Hippocampal formation (tissue), 2 donors: ENCODE measurements at regions not wholly inside any gene's neighbourhood (a gene's known extent, or its start where the extent isn't known, plus 50 kb on each side); places are given as distances from the start of the nearest gene placed in this dataset.

ENCODE experiments used
- DNase-seq, 2 donors: peaks; one replicate each; lab custom pipeline; 2025; lab: John Stamatoyannopoulos, UW

DNA sequence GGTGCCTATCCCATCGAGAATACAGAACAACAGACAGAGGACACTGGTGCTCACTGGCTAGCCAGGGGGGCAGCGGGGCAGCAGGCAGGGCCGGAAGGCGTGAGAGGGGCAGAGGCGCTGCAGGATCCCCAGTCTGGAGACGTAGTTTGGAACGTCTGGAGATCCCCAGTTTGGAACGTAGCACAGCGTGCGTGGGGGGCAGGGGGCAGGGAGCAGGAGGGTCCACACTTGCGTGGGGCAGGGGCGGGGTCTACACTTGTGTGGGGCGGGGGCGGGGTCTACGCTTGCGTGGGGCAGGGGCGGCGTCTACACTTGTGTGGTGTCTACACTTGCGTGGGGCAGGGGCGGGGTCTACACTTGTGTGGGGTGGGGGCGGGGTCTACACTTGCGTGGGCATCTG, 107.2 kb downstream of the DACT2 start:
- DNase-seq = no peak

DNA sequence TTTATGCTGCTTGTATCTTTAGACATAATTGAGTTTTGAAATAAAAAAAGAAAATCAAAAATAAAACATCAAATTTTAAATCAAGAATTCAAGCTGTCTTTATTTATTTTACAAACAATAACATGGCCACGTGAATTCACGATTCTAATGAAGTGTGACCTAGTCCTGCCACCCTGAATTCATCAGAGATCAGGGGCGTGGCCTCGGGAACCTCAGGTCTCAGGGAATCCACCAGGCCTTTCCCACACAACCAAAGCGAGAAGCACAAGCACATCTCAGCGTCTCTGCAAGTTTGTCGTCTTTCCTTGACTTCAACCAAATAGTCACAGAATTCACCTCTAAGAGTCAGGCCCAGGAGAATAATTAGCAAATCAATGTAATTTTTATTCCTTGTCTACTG, 107.9 kb downstream of the DACT2 start:
- no peak for DNase-seq

DNA sequence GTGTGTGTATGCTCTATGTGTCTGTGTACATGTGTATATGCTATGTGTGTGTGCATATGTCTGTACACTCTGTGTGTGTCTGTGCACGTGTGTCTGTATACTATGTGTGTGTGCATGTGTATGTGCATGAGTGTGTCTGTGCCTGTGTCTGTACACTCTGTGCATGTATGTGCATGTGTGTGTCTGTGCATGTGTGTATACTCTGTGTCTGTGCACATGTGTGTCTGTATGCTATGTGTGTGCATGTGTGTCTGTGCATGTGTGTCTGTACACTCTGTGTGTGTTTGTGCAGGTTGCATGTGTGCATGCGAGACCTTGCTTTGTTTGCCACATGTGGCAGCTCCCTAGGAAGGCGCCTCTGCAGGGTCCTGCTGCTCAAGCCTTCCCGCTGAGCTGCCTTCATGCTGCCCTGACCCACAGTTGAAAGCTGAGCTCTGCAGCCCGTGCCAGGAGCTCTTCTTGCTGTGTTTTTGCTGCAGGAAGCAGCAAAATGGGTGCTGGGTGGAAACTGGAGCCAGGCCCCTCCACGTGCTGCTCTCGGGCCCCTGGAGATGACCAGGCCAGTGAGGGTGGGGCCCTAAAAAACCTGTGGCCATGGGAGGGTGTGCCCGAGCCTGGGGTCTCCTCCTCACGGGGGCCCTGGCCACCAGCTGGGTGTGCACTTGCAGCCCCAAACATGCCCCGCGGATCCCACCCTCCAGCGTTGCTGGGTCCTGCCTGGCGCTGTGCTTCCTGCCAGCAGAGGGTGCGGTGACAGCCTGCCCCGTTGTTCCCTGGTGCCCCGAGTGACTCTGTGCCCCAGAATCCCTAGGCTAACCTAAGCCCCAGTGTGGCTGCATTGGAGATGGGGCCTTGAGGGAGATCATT, 109.1 kb downstream of the DACT2 start:
- DNase-seq = no peak

DNA sequence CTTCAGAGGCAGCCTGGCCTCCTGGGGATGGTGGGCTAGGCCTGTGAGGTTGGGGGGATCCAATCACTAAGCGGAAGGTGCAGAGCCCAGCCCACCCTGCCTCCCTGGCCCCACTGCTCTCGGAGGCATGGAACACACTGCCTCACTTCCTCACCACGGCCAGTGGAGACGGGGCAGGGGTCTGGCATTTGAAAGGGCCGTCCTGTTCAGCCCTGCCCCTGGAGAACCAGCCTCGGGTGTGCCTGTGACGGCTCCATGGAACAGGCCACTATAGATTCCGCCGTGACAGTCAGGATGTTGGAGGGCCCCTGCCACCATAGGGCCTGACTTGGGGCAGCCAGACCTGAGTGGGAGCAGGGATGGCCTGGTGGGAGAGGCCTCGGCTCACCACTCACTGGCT, 110.2 kb downstream of the DACT2 start:
- DNase-seq = no peak

DNA sequence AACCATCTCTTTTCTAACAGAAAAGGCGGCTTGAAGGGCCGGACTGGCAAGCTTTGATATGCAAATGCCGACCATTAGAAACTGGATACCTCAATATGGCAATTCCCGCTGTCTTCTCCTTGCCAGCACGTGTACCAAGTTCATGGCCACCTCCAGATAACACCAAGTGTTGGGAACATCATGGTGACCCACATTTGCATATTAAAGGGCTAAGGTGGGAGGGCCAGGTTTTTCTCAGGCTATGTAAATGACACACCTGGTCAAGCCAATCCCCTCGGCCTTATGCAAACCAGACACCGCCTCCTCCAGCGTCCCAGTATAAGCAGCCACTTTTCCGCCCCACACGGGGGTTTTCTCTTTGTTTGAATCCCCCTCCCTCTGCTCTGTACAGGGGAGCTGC, 110.7 kb downstream of the DACT2 start:
- DNase-seq = no peak

DNA sequence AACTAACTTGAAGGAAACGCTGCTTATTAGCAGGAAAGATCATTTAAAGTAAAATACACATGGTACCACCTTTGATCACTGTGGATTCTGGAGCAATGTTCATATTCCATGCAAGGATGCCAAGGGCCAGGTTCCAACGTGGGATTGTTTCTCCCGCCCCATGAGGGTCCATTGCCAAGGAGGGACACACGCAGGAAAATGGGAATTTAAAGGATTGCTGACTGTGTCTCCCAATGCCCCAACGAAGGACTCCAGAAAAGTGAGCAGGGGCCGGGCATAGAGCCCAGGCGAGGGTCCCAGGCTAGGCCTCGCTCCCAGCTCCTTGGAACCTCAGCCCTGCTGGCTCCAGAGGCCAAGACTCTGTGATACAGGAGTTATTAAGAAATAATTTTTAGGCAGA, 111.2 kb downstream of the DACT2 start:
- no peak for DNase-seq

DNA sequence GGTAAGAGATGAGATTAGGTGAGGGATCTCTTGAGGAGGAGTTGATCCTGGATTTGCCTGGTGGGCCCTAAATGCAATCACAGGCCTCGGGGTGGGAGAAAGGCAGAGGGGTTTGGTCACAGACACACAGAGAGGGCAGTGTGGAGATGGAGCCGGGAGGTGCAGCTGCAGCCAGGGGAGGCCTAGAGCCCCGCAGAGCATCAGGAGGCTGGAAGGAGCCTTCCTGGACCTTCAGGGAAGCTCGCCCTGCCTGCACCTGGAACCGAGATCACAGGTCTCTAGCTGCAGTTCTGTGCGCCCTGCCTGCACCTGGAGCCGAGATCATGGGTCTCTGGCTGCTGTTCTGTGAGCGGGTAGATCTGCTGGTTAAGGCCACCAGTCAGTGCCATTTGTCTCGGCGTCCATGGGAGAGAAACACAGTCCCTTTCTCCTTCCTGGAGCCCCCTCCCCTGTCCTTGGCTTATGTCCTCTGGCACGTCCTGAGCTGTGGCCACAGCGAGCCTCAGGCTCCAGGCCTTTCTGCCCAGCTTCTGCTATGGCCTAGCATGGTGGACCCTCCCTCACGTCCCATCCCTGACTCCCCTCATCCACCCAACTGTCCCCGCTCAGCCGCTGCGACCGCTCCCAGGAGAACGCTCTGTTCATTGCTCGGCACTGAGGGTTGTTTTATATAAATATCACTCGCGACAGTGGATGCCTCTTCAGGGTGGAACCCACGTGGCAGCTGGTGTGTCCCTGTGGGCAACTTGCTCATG, 112.0 kb downstream of the DACT2 start:
- DNase-seq = no peak

DNA sequence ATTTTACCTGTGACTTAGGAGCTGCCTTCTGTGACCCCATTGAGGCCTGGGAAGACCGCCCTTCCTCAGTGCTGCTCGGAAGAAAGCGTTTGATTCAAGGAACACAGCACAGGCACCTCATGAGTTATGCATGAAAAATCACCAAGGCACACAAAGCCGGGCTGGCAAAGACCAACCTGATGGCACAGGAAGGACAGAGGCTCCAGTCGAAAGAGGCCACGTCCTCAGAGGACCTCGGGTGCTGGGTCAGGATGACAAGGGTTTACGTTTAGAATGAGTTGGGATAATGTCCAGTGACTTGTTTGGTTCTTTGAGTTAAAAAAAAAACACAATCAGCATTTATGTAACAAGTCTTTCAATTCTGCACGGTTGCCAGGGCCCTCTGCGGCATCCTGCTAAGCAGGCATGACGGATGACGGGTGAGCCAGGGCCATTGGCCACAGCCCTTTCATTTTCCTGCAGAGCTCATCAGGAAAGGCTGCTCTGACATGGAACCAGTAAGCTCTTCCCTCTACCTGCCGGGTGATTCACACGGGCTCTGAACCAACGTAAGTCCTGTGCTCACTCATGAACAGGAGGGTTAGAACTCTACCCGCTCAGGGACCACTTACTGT, 112.8 kb downstream of the DACT2 start:
- no peak for DNase-seq

DNA sequence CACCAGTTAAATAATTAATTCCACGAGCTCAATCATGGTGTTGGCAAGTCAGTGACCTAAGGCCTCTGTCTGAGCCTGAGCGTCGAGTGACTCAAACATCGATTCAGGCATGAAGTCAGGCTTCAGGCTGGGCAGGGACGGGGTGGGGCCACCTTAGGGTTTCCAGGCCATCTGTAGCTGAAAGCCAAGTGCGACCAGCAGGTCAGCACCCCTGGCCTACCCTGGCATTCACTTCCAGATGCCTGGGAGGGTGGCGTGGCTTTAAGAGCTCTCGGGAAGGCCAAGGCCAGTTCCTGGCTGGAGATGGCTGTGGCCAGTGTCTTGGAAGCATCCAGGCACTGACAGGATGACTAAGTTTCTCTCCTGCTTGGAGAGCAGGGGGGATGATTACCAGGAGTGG, 113.4 kb downstream of the DACT2 start:
- DNase-seq = no peak

DNA sequence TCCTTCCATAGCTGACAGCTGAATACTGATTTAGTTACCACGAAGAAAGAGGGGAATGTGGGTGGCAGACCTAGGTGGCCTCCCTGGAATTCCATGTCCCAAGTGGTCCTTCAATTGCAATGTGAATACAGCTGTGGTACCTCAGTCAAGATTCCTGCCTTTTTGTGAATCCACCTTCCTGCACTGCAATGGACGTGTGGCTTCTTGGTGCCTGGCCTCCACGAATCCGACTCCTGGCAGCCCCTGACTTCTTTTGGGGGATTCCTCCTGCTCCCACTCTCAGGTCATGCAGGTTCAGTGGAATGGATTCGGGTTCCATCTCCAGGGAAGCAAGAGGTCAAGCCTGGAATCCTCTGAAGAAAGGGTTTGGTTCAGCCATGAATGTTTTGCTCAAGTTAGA, 117.8 kb downstream of the DACT2 start:
- DNase-seq = no peak

DNA sequence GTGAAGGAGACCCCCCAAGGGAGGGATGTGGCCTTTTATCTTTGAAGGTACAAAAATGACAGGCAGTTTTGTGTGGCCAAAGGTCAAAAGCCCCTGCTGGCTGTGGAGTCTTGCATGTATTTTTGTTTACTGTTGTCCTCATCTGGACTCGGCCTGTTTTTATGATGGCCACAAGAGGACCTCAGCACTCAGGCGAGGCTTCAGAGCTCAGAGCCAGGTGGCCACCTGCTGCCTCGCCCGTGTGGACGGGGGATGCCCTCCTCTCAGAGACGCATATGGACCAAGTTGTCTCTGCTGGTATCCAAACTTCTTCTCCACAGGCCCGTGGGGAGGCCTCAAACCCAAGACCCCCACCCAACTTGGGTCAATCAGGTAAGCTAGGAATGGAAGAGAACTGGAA, 118.2 kb downstream of the DACT2 start:
- no peak for DNase-seq

DNA sequence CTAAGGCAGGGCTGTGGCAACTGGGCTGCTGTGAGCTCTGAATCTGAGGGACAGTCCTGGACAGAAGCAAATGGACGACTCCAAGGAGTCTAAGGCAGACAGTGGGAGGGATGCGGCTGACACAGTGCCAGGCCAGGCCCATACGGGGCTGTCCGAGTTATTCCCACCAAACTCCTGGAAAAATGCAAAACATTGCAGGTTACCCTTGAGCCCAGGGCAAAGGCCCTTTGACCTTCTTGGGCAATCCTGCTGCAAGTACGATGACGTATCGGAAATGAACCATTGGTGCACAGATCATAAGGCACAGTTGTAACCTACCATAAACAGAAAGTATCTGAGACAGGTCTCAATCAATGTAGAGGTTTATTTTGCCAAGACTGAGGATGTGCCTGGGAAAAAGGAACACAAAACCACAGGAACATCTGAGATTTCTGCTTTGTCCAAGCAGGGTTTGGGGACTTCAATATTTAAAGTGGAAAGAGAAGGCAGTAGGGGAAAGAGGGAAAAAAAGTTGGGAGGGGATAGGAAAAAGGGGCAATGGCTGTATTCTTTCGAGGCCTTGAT, 118.9 kb downstream of the DACT2 start:
- no peak for DNase-seq

DNA sequence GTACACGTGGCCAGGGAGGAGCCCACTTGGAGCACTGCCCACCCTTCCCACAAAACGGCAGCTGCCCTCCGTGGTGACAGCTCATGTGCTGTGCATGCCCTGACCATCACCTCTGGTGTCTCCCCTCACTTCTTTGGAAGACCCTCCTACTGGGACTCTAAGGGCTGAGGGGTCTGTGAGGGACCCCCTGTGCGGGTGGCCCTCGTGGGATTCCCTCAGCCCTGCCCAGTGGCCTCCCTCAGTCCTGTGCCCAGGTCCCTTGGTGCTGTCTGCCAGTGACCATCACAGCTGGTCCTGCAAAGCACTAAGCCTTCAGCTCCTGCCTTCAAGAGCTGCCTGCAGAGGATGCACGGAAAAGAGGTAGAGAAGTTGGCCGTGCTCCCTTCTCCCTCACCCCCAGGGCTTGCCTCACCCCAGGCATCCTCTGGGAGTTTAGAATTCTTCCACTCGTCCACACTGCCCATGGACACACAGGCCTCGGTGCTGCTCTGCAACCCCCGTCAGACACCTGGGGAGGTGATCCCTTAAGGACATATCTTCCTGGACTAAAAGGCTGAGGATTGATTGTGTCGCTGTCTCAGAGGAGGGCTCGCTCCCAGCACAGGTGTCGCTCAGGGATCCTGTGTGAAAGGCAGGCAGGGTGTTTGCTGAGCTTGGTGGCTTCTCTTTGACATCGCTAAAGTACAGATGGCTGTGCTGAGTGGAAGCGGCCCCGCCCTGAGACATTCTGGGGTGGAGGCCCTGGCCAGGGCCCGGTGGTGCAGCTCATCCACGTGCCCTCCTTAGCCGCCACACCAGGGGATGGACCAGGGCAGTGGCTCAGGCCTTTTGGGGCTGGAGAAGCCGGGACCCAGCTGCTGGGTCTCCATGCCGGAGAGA, 119.5 kb upstream of the FRMD1 start:
- no peak for DNase-seq

DNA sequence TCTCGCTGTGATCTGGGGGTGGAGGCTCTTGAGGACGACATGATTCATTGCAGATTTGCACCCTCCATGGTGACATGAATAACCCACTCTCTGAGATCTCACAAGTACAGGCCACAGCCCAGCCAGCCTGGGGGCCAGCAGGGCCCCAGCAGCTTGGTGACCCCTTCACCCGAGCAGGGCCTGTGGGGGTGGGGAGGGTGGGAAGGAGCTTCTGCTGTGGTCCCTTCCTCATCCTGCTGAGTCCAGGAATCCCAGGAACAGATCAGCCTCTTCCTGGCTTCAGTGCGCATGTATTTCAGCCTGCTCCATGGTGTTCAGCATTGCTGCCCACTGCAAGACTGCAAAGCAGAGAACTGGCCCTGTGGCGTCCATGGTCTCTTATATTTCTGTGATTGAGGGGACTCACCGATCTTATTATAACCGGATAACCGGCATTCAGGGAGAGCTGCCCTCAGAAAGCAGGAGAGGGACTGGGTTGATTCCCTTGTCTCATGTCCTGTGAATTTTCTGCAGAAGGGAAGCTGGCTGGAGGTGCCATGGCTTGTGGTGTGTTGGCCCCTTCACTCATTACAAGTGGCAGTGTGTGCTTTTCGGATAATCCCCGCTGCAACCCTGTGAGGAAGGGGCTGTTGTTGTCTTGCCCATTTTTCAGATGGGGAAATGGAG, 118.8 kb upstream of the FRMD1 start:
- no peak for DNase-seq

DNA sequence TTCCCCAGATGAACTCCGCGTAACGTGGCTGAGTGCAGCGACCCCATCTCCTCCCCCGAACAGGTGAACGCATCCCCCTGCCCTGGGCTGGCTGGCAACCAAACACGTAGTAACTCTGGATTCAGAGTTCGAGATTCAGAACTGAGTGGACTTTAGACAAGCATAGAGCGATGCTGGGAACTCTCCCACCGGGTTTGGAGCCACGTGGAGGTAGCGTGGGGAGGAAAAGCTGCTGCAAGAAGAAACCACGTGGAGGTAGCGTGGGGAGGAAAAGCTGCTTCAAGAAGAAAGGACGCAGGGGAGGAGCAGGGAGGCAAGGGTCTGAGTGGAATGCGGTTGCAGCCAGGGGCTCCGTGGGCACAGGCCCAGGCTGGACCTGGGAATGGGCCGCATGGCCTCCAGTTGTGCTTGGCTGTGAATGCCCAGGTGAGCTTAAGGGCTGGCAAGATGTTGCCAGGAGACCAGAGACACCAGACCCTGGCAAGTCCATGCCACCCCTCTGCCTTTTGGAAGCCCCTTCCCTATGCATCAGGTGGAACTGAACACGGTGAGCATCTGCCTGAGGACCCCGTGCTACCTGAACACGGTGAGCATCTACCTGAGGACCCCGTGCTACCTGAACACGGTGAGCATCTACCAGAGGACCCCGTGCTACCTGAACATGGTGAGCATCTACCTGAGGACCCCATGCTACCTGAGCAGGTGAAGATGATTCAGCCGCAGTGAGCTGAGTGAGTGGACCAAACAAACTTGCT, 118.0 kb upstream of the FRMD1 start:
- DNase-seq = no peak

DNA sequence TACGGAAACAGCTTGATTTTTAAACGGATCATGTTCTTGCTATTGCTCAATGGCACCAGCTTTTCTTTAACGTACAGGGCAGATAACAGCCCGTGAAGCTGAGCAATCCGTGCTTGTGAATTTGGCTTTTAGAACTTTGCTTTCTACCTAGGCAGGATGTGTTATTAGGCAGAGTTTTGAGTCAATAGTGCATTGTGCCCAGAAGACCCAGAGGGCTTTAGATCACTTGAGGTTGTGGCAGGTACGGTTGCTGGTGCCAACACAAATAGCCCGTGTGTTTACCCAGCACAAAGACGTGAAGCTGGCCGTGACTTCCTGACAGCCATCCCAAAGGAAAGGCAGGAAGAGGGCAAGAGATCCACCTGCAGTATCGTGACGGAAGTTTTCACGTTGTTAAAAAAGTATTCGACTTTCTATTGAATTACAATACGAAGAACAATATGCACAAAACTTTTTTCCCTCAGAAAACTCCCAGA, 117.4 kb upstream of the FRMD1 start:
- DNase-seq = no peak

DNA sequence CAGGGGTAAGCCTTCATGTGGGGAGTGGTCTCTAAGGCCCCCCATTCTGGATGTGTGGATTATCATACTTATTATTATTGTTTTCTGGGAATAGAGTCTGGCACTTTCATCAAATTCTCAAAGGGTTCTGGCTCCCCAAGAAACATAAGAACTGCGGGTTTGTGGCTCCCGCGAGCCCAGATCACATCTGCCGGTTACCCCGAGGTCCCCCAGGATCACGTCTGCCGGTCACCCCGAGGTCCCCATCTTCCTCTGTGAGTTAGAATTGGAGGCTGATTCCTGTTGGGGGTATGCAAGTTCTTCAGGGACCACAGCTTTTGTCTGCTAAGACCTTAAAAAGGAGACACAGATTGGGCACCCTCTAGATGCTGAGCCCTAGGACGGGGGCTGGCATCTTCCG, 116.7 kb upstream of the FRMD1 start:
- no peak for DNase-seq

DNA sequence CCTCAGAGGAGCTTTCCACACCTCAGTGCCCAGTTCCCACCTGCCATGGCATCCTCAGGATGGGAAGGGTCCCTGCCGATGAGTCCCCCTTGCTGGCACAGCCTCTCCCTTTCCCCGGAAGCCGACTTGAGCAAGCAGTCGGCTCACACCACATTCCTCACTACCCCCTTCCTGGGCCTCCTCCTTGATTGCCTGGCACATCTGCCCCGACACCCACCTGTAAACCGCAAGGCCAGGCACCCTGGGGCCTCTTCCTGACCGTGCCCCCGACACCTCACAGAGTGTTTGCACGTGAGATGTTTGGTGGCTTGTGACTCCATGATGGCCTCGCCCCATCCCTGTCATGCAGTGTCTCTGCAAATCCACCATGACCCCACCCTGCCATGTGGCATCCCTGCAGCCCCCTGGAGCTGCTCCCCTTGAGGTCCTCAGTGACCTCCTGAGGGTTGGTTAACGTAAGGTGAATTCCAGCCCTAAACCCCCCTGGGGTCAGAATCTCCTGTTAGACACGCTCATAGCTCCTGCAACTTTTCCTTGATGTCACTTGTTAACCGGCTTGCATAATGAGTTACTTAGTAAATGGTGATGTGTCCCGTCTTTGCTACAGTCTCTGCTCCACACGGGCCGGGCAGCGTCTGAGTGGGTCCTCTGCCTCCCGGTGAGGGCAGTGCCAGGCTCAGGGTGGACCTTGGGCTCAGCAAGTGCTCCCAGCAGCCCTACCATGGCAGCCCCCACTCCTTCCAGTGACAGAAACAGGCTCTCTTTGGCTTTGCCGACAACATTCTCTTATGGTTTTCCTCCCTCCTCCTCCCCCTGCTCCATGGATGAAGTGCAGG, 115.9 kb upstream of the FRMD1 start:
- no peak for DNase-seq
